ENCODE measurements at regions not wholly inside any gene's neighbourhood (a gene's known extent, or its start where the extent isn't known, plus 50 kb on each side); places are given as distances from the start of the nearest gene placed in this dataset.

GRCh38 chr3:88707837-88708236 is 399.6 kb upstream of the EPHA3 start:
- TF ChIP-seq, protein P1, sequence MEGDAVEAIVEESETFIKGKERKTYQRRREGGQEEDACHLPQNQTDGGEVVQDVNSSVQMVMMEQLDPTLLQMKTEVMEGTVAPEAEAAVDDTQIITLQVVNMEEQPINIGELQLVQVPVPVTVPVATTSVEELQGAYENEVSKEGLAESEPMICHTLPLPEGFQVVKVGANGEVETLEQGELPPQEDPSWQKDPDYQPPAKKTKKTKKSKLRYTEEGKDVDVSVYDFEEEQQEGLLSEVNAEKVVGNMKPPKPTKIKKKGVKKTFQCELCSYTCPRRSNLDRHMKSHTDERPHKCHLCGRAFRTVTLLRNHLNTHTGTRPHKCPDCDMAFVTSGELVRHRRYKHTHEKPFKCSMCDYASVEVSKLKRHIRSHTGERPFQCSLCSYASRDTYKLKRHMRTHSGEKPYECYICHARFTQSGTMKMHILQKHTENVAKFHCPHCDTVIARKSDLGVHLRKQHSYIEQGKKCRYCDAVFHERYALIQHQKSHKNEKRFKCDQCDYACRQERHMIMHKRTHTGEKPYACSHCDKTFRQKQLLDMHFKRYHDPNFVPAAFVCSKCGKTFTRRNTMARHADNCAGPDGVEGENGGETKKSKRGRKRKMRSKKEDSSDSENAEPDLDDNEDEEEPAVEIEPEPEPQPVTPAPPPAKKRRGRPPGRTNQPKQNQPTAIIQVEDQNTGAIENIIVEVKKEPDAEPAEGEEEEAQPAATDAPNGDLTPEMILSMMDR (conservative IDR thresholded peaks at IDR 0.05; ENCODE audit: low read depth in 2 of 2), result no peak
- no peak for TF ChIP-seq POLR2AphosphoS5 (IDR thresholded peaks at IDR 0.05; ENCODE audit: low read depth)
- TF ChIP-seq EZH2phosphoT487 (IDR thresholded peaks at IDR 0.05; ENCODE audit: unreplicated experiment), result no peak
- no peak for TF ChIP-seq CREB1 (CRISPR knock-in tag; IDR thresholded peaks at IDR 0.05; ENCODE audit: low read depth)
- TF ChIP-seq ETS1 (IDR thresholded peaks at IDR 0.05), result no peak
- no peak for TF ChIP-seq EZH2 (IDR thresholded peaks at IDR 0.05; ENCODE audit: low read depth, unreplicated experiment)

All from GM23338 (cell line).